GM10266 (cell line): ENCODE measurements at regions not wholly inside any gene's neighbourhood (a gene's known extent, or its start where the extent isn't known, plus 50 kb on each side); places are given as distances from the start of the nearest gene placed in this dataset.
A peak's percentile ranks its signal among the peaks of the same experiment; 100 is the strongest.

ENCODE experiments used
- DNase-seq: peaks from one replicate; pipeline ENCODE4 v3.0.0; 2012; ENCODE audit errors: extremely low spot score
- CTCF ChIP-seq: IDR thresholded peaks from 2 replicates; pipeline ENCODE4 v1.5.1; 2012; ENCODE audit warnings: mild to moderate bottlenecking, low read depth; ENCODE audit not compliant: control insufficient read depth, insufficient read depth; ENCODE audit errors: missing control alignments

GRCh38 chr9:11319538-11319937 is 706.7 kb upstream of the PTPRD start:
- no peak for DNase-seq
- TF ChIP-seq CTCF, result peak; percentile 36

GRCh38 chr9:11320989-11321388 is 708.2 kb upstream of the PTPRD start:
- no peak for TF ChIP-seq CTCF
- DNase-seq, result no peak

GRCh38 chr9:11323457-11323856 is 710.7 kb upstream of the PTPRD start:
- DNase-seq, result no peak

GRCh38 chr9:11326231-11326630 is 713.4 kb upstream of the PTPRD start:
- no peak for DNase-seq
- no peak for TF ChIP-seq CTCF

More at GRCh38 chr9:11323457-11323856, 710.7 kb upstream of the PTPRD start:
- no peak for TF ChIP-seq CTCF

GRCh38 chr9:11328326-11328725 is 715.5 kb upstream of the PTPRD start:
- TF ChIP-seq CTCF, result no peak
- no peak for DNase-seq

- DNase-seq, result no peak
- TF ChIP-seq CTCF, result no peak
These were observed 722.2 kb upstream of the PTPRD start for GRCh38 chr9:11335011-11335410.

- DNase-seq, result peak; percentile 4
- no peak for TF ChIP-seq CTCF
These were observed 725.3 kb upstream of the PTPRD start for GRCh38 chr9:11338130-11338529.
